Liver (tissue), 7 donors: ENCODE measurements at regions not wholly inside any gene's neighbourhood (a gene's known extent, or its start where the extent isn't known, plus 50 kb on each side); places are given as distances from the start of the nearest gene placed in this dataset.

Experiments used
- DNase-seq: peaks from one replicate; pipeline ENCODE4 v3.0.0-alpha.2; 2017; ENCODE audit warnings: low spot score
- H3K27ac ChIP-seq, 2 donors: one replicate each; pipeline ENCODE4 v1.7.0; 2013; ENCODE audit warnings: inconsistent platforms in 2 of 2, low read length in 2 of 2, control low read depth in 1 of 2, low read depth in 1 of 2, mild to moderate bottlenecking in 1 of 2
- H3K27me3 ChIP-seq, 4 donors: one replicate each; pipeline versions ENCODE4 v1.6.1 to v1.7.0; 2013; ENCODE audit warnings: low read length in 3 of 4, inconsistent platforms in 1 of 4, mild to moderate bottlenecking in 1 of 4, moderate library complexity in 1 of 4; ENCODE audit not compliant: control insufficient read depth in 4 of 4, insufficient read depth in 4 of 4
- H3K36me3 ChIP-seq, 4 donors: one replicate each; pipeline versions ENCODE4 v1.6.1 to v1.7.0; 2013; ENCODE audit warnings: low read length in 3 of 4, mild to moderate bottlenecking in 3 of 4, low read depth in 1 of 4, moderate library complexity in 1 of 4; ENCODE audit not compliant: control insufficient read depth in 4 of 4, insufficient read depth in 3 of 4
- H3K4me1 ChIP-seq, 4 donors: one replicate each; pipeline versions ENCODE4 v1.6.1 to v1.7.0; 2013; ENCODE audit warnings: low read length in 3 of 4, mild to moderate bottlenecking in 3 of 4, moderate library complexity in 1 of 4; ENCODE audit not compliant: control insufficient read depth in 4 of 4, insufficient read depth in 4 of 4
- H3K4me3 ChIP-seq, 3 donors: one replicate each; pipeline versions ENCODE4 v1.6.1 to v1.7.0; 2013; ENCODE audit warnings: low read length in 3 of 3, control low read depth in 1 of 3, low read depth in 1 of 3, mild to moderate bottlenecking in 1 of 3
- H3K9ac ChIP-seq, 2 donors: one replicate each; pipeline ENCODE4 v1.7.0; 2013; ENCODE audit warnings: low read length in 2 of 2, mild to moderate bottlenecking in 2 of 2, moderate library complexity in 2 of 2, control low read depth in 1 of 2, low read depth in 1 of 2
- H3K9me3 ChIP-seq, 4 donors: one replicate each; pipeline versions ENCODE4 v1.6.1 to v1.7.0; 2013; ENCODE audit warnings: low read length in 3 of 4; ENCODE audit not compliant: control insufficient read depth in 4 of 4
- ATF3 ChIP-seq: IDR thresholded peaks from 2 replicates; pipeline ENCODE4 v1.6.1; 2016; ENCODE audit warnings: antibody characterized with exemption
- EGR1 ChIP-seq, 2 donors: IDR thresholded peaks; 2 replicates each; pipeline ENCODE4 v1.6.1; 2016 to 2018; ENCODE audit warnings: antibody characterized with exemption in 2 of 2, low read depth in 2 of 2
- FOXA1 ChIP-seq: IDR thresholded peaks from 2 replicates; pipeline ENCODE4 v1.6.1; 2016; ENCODE audit warnings: antibody characterized with exemption
- FOXA2 ChIP-seq: IDR thresholded peaks from 2 replicates; pipeline ENCODE4 v1.6.1; 2016; ENCODE audit warnings: antibody characterized with exemption
- HNF4A ChIP-seq, 2 donors: conservative IDR thresholded peaks; 2 replicates each; pipeline ENCODE4 v1.6.1; 2016; ENCODE audit warnings: antibody characterized with exemption in 2 of 2, mild to moderate bottlenecking in 2 of 2
- HNF4G ChIP-seq: IDR thresholded peaks from 2 replicates; pipeline ENCODE4 v1.6.1; 2016; ENCODE audit warnings: antibody characterized with exemption
- JUND ChIP-seq, 2 donors: IDR thresholded peaks; 2 replicates each; pipeline ENCODE4 v1.6.1; 2016; ENCODE audit warnings: antibody characterized with exemption in 2 of 2
- MAX ChIP-seq: IDR thresholded peaks from 2 replicates; pipeline ENCODE4 v1.6.1; 2016; ENCODE audit warnings: antibody characterized with exemption
- RAD21 ChIP-seq, 2 donors: IDR thresholded peaks; 2 replicates each; pipeline ENCODE4 v1.6.1; 2016; ENCODE audit warnings: antibody characterized with exemption in 2 of 2, mild to moderate bottlenecking in 2 of 2
- REST ChIP-seq: IDR thresholded peaks from 2 replicates; pipeline ENCODE4 v1.6.1; 2016; ENCODE audit warnings: antibody characterized with exemption, mild to moderate bottlenecking
- RXRA ChIP-seq, 2 donors: IDR thresholded peaks; 2 replicates each; pipeline ENCODE4 v1.6.1; 2017 to 2018; ENCODE audit warnings: antibody characterized with exemption in 2 of 2, mild to moderate bottlenecking in 1 of 2
- SP1 ChIP-seq: IDR thresholded peaks from 2 replicates; pipeline ENCODE4 v1.6.1; 2018; ENCODE audit warnings: antibody characterized with exemption, mild to moderate bottlenecking
- TAF1 ChIP-seq: conservative IDR thresholded peaks from 2 replicates; pipeline ENCODE4 v1.6.1; 2016; ENCODE audit warnings: antibody characterized with exemption, mild to moderate bottlenecking
- YY1 ChIP-seq: IDR thresholded peaks from 2 replicates; pipeline ENCODE4 v1.6.1; 2016; ENCODE audit warnings: antibody characterized with exemption, mild to moderate bottlenecking
- WGBS: extraction: QIAGEN DNeasy Blood & Tissue Kit; methylation state at CpG from one replicate; pipeline ENCODE4 v1.1.7; 2013; 5-methylcytosine and 5-hydroxymethylcytosine counted together
- donor health status: healthy.
- donor health status: healthy.
- donor health status: healthy.
- donor health status: healthy.

GRCh38 chr6:120352491-120352890, 981.8 kb downstream of the TBC1D32 start:
- TF ChIP-seq JUND (IDR thresholded peaks at IDR 0.05): no peak
- TF ChIP-seq MAX: no peak
- TF ChIP-seq HNF4G: no peak
- no peak for TF ChIP-seq EGR1 (IDR thresholded peaks at IDR 0.05; ENCODE audit: low read depth in 2 of 2)
- no peak for TF ChIP-seq ATF3
- no peak for TF ChIP-seq TAF1
- TF ChIP-seq RAD21 (IDR thresholded peaks at IDR 0.05): no peak
- no peak for TF ChIP-seq RXRA (IDR thresholded peaks at IDR 0.05)
- no peak for TF ChIP-seq HNF4A (conservative IDR thresholded peaks at IDR 0.05)
- no peak for TF ChIP-seq YY1
- TF ChIP-seq REST: no peak
- no peak for TF ChIP-seq FOXA1
- no peaks in the 10 kb centered on the region for H3K36me3 ChIP-seq
- no peak overlapping the region for H3K27ac ChIP-seq

GRCh38 chr6:120348926-120349325, 985.4 kb downstream of the TBC1D32 start:
- no peak for TF ChIP-seq FOXA2
- no peak for TF ChIP-seq HNF4A (conservative IDR thresholded peaks at IDR 0.05)
- TF ChIP-seq JUND (IDR thresholded peaks at IDR 0.05): no peak
- no peak for TF ChIP-seq YY1
- no peak for TF ChIP-seq SP1
- TF ChIP-seq TAF1: no peak
- no peak for TF ChIP-seq RXRA (IDR thresholded peaks at IDR 0.05)
- TF ChIP-seq RAD21 (IDR thresholded peaks at IDR 0.05): no peak
- no peak for TF ChIP-seq FOXA1
- TF ChIP-seq REST: no peak
- TF ChIP-seq HNF4G: no peak
- Histone ChIP-seq H3K27me3 (no peaks in the 10 kb centered on the region), H3K36me3 (no peaks in the 10 kb centered on the region), H3K4me1 (no peaks in the 10 kb centered on the region), H3K9me3 (no peaks in the 10 kb centered on the region), H3K9ac (no peak overlapping the region), H3K4me3 (no peak overlapping the region), H3K27ac (no peak overlapping the region)
- DNase-seq: no peak
- WGBS: 65% methylated on average over 2 of the region's 2 CpGs

More at GRCh38 chr6:120352491-120352890, 981.8 kb downstream of the TBC1D32 start:
- no peaks in the 10 kb centered on the region for H3K27me3 ChIP-seq
- H3K4me3 ChIP-seq: no peak overlapping the region
- H3K9ac ChIP-seq: no peak overlapping the region
- no peaks in the 10 kb centered on the region for H3K4me1 ChIP-seq
- no peaks in the 10 kb centered on the region for H3K9me3 ChIP-seq
- no peak for DNase-seq
